Neutrophil (primary cell): ENCODE measurements at regions not wholly inside any gene's neighbourhood (a gene's known extent, or its start where the extent isn't known, plus 50 kb on each side); places are given as distances from the start of the nearest gene placed in this dataset.

Experiments used
- H3K27ac ChIP-seq: fragments of 200-600 bp; sonication (generic); 2 replicates; pipeline ENCODE4 v1.5.1; 2016; ENCODE audit warnings: mild to moderate bottlenecking, moderate library complexity
- H3K27me3 ChIP-seq: fragments of 200-600 bp; sonication (generic); 2 replicates; pipeline ENCODE4 v1.6.0; 2016; ENCODE audit warnings: mild to moderate bottlenecking
- H3K36me3 ChIP-seq: fragments of 200-600 bp; sonication (generic); 2 replicates; pipeline ENCODE4 v1.5.1; 2017
- H3K4me1 ChIP-seq, 2 experiments: fragments of 200-600 bp in 1 of 2; sonication (generic) in 1 of 2; 1 replicate in 1 of 2; 2 replicates in 1 of 2; pipeline versions ENCODE4 v1.5.1 to v1.6.1; 2013 to 2016; ENCODE audit warnings: low read depth in 1 of 2, low read length in 1 of 2, mild to moderate bottlenecking in 1 of 2, moderate library complexity in 1 of 2; ENCODE audit not compliant: control insufficient read depth in 1 of 2, insufficient read depth in 1 of 2
- H3K4me3 ChIP-seq, 2 experiments: fragments of 200-600 bp in 1 of 2; sonication (generic) in 1 of 2; 1 replicate in 1 of 2; 2 replicates in 1 of 2; pipeline ENCODE4 v1.5.1; 2013 to 2016; ENCODE audit warnings: low read depth in 1 of 2, low read length in 1 of 2, mild to moderate bottlenecking in 1 of 2, moderate library complexity in 1 of 2
- H3K9me3 ChIP-seq: fragments of 200-600 bp; sonication (generic); 2 replicates; pipeline ENCODE4 v1.5.1; 2016
- CTCF ChIP-seq: fragments of 200-600 bp; sonication (generic); IDR thresholded peaks from 2 replicates; pipeline ENCODE4 v1.5.1; 2016; ENCODE audit warnings: antibody characterized with exemption

DNA sequence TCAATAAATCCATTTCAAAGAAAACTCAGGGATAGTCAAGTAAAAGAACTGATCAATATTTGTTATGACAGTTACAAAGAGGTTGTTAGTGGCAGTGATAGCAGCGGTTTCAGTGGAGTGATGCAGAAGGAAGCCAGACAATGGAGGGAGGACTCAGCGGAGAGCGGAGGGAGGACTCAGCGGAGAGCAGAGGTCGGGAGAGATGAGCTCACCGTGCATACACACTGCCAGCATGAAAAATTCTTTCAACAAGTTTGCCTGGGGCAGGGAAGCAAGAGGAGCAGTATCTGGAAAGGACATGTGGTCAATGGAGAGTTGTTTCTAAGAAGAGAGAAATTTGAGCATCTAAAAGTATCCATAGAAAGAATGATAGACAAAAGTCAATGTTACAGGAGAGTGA, 60.9 kb upstream of the BCL11A start:
- Histone ChIP-seq H3K9me3 (no peaks in the 10 kb centered on the region), H3K36me3 (no peaks in the 10 kb centered on the region), H3K4me1 (peaks cover 0 to 5% of the 10 kb centered on the region in 2 experiments), H3K27me3 (no peaks in the 10 kb centered on the region), H3K27ac (no peak overlapping the region), H3K4me3 (no peak overlapping the region)
- no peak for TF ChIP-seq CTCF

GRCh38 chr2:60621688-60622429, 68.4 kb upstream of the BCL11A start:
- TF ChIP-seq CTCF: no peak
- no peaks in the 10 kb centered on the region for H3K9me3 ChIP-seq
- H3K4me1 ChIP-seq: no peaks in the 10 kb centered on the region

DNA sequence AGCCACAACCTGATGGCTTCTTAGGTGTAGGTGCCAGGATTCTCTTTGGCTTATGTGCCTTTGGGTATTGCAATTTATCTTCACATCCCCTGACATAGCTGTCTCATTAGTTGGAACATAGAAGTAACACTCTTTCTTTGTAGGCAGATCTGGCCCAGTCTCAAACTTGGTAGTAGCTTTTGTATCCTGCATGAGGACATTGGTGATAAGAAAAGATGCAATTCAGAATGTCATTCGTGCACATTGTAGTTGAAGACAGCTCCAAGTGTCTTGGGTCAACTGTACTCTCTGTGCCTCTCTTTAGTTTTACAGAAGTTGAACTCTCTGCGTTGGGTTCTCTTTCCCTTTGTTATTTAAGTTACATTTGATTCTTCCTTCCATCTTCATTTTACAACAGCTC, 69.6 kb upstream of the BCL11A start:
- H3K4me1 ChIP-seq: no peaks in the 10 kb centered on the region
- no peak for TF ChIP-seq CTCF
- no peak overlapping the region for H3K4me3 ChIP-seq
- no peaks in the 10 kb centered on the region for H3K27me3 ChIP-seq
- H3K27ac ChIP-seq: no peak overlapping the region
- H3K9me3 ChIP-seq: no peaks in the 10 kb centered on the region
- no peaks in the 10 kb centered on the region for H3K36me3 ChIP-seq

More at GRCh38 chr2:60621688-60622429, 68.4 kb upstream of the BCL11A start:
- Histone ChIP-seq H3K27ac (no peak overlapping the region), H3K27me3 (no peaks in the 10 kb centered on the region), H3K36me3 (no peaks in the 10 kb centered on the region), H3K4me3 (no peak overlapping the region)

- TF ChIP-seq CTCF: no peak
- no peak overlapping the region for H3K27ac ChIP-seq
- H3K4me1 ChIP-seq: peaks cover 0 to 4% of the 10 kb centered on the region in 2 experiments
- H3K27me3 ChIP-seq: no peaks in the 10 kb centered on the region
- H3K4me3 ChIP-seq: no peak overlapping the region
- H3K9me3 ChIP-seq: no peaks in the 10 kb centered on the region
- no peaks in the 10 kb centered on the region for H3K36me3 ChIP-seq
Observed at GRCh38 chr2:60627412-60627811, 74.0 kb upstream of the BCL11A start.

DNA sequence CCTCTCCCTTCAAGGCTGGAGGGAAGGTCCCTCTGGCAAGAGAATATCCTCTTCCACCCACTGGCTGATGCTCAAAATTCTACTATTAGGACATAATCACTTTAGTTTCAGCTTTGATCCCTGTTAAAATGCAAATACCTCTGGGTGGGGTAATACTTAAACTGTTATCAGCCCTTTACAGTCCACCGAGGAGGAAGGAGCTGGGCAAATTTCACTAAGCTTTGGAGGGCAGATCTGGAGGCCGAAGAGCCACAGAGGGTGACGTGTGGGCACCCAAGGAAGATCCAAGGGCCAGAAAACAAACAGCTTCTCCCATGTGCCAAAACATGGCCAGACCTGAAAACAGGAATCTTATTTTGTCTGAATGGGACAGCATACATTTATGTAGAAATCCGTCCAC, 74.6 kb upstream of the BCL11A start:
- Histone ChIP-seq H3K27ac (no peak overlapping the region), H3K4me3 (no peak overlapping the region), H3K9me3 (no peaks in the 10 kb centered on the region), H3K36me3 (no peaks in the 10 kb centered on the region), H3K27me3 (no peaks in the 10 kb centered on the region), H3K4me1 (peaks cover 0 to 4% of the 10 kb centered on the region in 2 experiments)
- TF ChIP-seq CTCF: no peak
